Esophagus squamous epithelium (tissue), 5 donors: ENCODE measurements at regions not wholly inside any gene's neighbourhood (a gene's known extent, or its start where the extent isn't known, plus 50 kb on each side); places are given as distances from the start of the nearest gene placed in this dataset.

Source experiments
- DNase-seq: peaks from one replicate; lab custom pipeline; 2025; lab: John Stamatoyannopoulos, UW
- H3K27ac ChIP-seq, 4 donors: fragments of 200-600 bp; sonication (generic); one replicate each; pipeline ENCODE4 v1.5.1; 2016 to 2019; ENCODE audit warnings: mild to moderate bottlenecking in 1 of 4
- H3K27me3 ChIP-seq, 4 donors: fragments of 200-600 bp; sonication (generic); 1 replicate in 3 of 4; 2 replicates in 1 of 4; pipeline versions ENCODE4 v1.5.1 to v1.6.0; 2017 to 2021; ENCODE audit warnings: antibody characterized with exemption in 1 of 4
- H3K36me3 ChIP-seq, 3 donors: fragments of 200-600 bp; sonication (generic); one replicate each; pipeline ENCODE4 v1.5.1; 2016 to 2019
- H3K4me1 ChIP-seq, 3 donors: fragments of 200-600 bp; sonication (generic); one replicate each; pipeline ENCODE4 v1.5.1; 2017 to 2019
- H3K4me3 ChIP-seq, 4 donors: fragments of 200-600 bp; sonication (generic); 1 replicate in 3 of 4; 2 replicates in 1 of 4; pipeline ENCODE4 v1.5.1; 2016 to 2019; ENCODE audit warnings: mild to moderate bottlenecking in 2 of 4, moderate library complexity in 1 of 4
- H3K9me3 ChIP-seq, 3 donors: fragments of 200-600 bp; sonication (generic); one replicate each; pipeline ENCODE4 v1.5.1; 2016 to 2019
- POLR2A ChIP-seq, 4 donors: fragments of 450-650 bp; IDR thresholded peaks; one replicate each; pipeline ENCODE4 v1.6.1; 2017; ENCODE audit warnings: antibody characterized with exemption in 4 of 4, mild to moderate bottlenecking in 4 of 4, moderate library complexity in 3 of 4
- WGBS, 2 donors: methylation state at CpG; one replicate each; pipeline ENCODE4 v1.1.5; 2018; 5-methylcytosine and 5-hydroxymethylcytosine counted together
- intact Hi-C: fragments of 100-400 bp; cut with DNase I; formaldehyde crosslinking; loops from one replicate; pipeline ENCODE4 v1.15.0; 2022
- TF ChIP-seq, protein P1 (sequence below), 6 experiments: fragments of 450-650 bp in 4 of 6; fragments of 200-600 bp in 2 of 6; sonication (generic) in 2 of 6; IDR thresholded peaks; one replicate each; pipeline ENCODE4 v1.5.1; 2016 to 2019; ENCODE audit warnings: antibody characterized with exemption in 6 of 6, mild to moderate bottlenecking in 4 of 6, moderate library complexity in 4 of 6
- donor health status: DM: yes; HTN: yes; CAD: no.

DNA sequence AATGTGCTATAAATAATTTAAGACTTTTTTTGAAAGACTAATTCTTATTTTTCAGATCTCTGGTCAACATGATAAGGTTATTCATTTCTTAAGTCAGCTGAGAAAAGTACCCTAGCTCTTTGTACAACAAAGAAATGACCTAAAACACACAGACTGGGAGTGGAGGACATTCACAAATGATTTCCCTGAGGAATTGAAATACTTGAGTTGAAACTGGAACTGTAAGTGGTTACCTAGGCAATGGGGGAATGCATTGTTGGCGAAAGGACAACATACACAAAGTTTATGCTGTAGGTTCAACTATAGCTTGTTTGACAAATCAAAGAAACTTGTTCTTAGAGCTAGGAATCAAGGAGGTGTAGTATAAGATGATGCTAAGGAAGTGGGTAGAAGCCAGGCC is 915.5 kb downstream of the FAT4 start:
- Histone ChIP-seq H3K9me3 (no peaks in the 10 kb centered on the region), H3K27me3 (no peaks in the 10 kb centered on the region), H3K4me1 (no peaks in the 10 kb centered on the region), H3K36me3 (no peaks in the 10 kb centered on the region), H3K4me3 (no peak overlapping the region), H3K27ac (no peak overlapping the region)
- no peak for DNase-seq
- intact Hi-C loops, result no loop called here
- no peak for TF ChIP-seq POLR2A (IDR thresholded peaks at IDR 0.05)
- TF ChIP-seq, protein P1, sequence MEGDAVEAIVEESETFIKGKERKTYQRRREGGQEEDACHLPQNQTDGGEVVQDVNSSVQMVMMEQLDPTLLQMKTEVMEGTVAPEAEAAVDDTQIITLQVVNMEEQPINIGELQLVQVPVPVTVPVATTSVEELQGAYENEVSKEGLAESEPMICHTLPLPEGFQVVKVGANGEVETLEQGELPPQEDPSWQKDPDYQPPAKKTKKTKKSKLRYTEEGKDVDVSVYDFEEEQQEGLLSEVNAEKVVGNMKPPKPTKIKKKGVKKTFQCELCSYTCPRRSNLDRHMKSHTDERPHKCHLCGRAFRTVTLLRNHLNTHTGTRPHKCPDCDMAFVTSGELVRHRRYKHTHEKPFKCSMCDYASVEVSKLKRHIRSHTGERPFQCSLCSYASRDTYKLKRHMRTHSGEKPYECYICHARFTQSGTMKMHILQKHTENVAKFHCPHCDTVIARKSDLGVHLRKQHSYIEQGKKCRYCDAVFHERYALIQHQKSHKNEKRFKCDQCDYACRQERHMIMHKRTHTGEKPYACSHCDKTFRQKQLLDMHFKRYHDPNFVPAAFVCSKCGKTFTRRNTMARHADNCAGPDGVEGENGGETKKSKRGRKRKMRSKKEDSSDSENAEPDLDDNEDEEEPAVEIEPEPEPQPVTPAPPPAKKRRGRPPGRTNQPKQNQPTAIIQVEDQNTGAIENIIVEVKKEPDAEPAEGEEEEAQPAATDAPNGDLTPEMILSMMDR (IDR thresholded peaks at IDR 0.05), result no peak
- 76 to 81% methylated on average over 1 of the region's 1 CpG for WGBS, 2 donors

DNA sequence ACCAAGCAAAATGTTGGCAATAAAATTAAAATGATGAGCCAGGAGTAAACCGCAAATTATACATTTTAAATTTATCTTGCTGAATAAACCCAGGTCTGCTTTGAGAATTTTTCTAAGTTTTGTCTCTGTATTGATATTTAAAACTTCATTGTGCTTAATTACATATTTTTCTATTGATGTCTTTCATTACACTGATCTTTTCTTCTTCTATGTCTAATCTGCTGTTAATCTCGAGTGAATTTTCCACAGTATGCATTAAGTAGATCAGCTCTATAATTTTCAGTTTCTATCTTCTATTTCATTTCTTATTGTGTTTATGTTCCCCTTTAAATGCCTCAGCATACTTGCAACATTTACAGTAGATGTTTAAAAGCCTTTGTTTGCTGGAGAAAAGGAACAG is 918.7 kb downstream of the FAT4 start:
- H3K9me3 ChIP-seq, result peaks cover 0 to 3% (median 0%) of the 10 kb centered on the region in 3 donors
- intact Hi-C loops, result no loop called here
- H3K4me3 ChIP-seq, result no peak overlapping the region
- H3K27me3 ChIP-seq, result no peaks in the 10 kb centered on the region
- no peaks in the 10 kb centered on the region for H3K4me1 ChIP-seq
- no peak for TF ChIP-seq POLR2A (IDR thresholded peaks at IDR 0.05)
- TF ChIP-seq, protein P1 (IDR thresholded peaks at IDR 0.05), result no peak
- no peaks in the 10 kb centered on the region for H3K36me3 ChIP-seq
- no peak overlapping the region for H3K27ac ChIP-seq
- 80 to 81% methylated on average over 2 of the region's 2 CpGs for WGBS, 2 donors
- DNase-seq, result no peak

DNA sequence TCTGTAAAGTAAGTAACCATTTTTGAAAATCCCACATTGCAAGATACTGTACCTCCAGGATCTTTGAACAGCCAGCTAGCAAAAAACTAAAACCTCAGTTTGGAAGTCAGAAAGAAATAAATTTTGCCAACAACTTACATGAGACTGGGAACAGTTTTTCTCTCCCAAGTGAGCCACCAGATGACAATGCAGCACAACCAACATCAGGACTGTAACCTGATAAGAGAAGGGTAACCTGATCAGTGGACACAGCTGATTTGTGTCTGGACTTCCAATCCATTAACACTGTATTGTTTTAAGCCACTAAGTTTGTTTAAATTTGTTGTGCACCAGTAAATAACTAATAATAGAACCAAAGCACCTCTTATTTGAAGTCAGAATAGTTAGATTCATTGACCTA is 923.3 kb downstream of the FAT4 start:
- intact Hi-C loops, result no loop called here
- TF ChIP-seq, protein P1 (IDR thresholded peaks at IDR 0.05), result no peak
- no peak for TF ChIP-seq POLR2A (IDR thresholded peaks at IDR 0.05)
- H3K27me3 ChIP-seq, result no peaks in the 10 kb centered on the region
- H3K4me3 ChIP-seq, result no peak overlapping the region
- H3K9me3 ChIP-seq, result peaks cover 0 to 3% (median 0%) of the 10 kb centered on the region in 3 donors
- H3K27ac ChIP-seq, result no peak overlapping the region
- no peaks in the 10 kb centered on the region for H3K36me3 ChIP-seq
- H3K4me1 ChIP-seq, result no peaks in the 10 kb centered on the region
- no peak for DNase-seq

DNA sequence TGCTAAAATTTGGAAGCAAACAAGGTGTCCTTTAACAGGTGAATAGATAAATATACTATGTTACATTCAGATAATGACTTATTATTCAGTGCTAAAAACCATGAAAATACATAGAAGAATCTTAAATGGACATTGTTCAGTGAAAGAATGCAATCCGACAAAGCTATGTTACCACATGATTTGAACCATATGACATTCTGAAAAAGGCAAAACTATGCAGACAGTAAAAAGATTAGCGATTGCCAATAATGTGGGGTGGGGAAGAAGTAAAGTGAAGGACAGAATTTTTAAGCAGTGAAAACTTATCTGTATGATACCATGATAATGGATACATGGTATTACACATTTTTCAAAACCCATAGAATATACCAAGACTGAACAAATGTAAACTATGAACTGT is 926.9 kb downstream of the FAT4 start:
- no peak overlapping the region for H3K4me3 ChIP-seq
- WGBS, 2 donors, result 66 to 72% methylated on average over 2 of the region's 2 CpGs
- intact Hi-C loops, result no loop called here
- DNase-seq, result no peak
- H3K27ac ChIP-seq, result no peak overlapping the region
- no peaks in the 10 kb centered on the region for H3K4me1 ChIP-seq
- TF ChIP-seq, protein P1 (IDR thresholded peaks at IDR 0.05), result no peak
- TF ChIP-seq POLR2A (IDR thresholded peaks at IDR 0.05), result no peak
- no peaks in the 10 kb centered on the region for H3K36me3 ChIP-seq
- H3K9me3 ChIP-seq, result no peaks in the 10 kb centered on the region
- no peaks in the 10 kb centered on the region for H3K27me3 ChIP-seq

DNA sequence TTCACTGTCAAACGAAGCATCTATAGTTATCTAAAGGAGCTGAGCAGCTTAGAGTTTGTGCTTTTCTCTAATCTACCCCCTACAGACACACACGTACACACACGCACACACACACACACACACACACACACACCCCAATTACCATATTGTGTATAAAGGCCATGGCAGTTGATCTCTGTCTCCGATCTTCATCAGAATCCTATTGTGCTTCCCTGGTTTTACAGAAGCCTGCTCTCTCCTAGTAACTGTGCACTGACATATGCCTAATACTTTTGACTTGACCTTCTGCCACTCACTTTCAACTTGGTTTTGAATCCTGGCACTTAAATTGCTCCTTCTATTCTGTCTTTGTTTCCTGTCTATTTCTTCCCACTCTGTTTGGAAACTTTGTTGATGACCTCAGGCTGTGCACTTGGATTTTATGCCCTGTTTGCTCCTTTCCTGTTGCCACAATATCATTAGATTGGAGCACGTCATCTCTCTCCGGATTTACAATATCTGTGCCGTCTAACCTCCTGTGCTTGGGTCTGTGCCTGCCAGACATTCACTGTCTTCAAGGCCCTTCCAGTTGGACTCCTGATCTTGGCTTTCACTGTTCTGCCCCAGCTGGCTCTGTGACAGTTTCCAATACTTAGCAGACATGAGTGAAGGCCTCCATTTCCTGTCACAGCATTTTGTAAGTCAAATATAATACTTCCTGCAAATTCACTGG is 928.1 kb downstream of the FAT4 start:
- no peak overlapping the region for H3K27ac ChIP-seq
- no peaks in the 10 kb centered on the region for H3K36me3 ChIP-seq
- H3K4me3 ChIP-seq, result no peak overlapping the region
- no peak for DNase-seq
- H3K4me1 ChIP-seq, result no peaks in the 10 kb centered on the region
- WGBS, 2 donors, result 70 to 76% methylated on average over 7 of the region's 7 CpGs
- intact Hi-C loops, result no loop called here
- H3K9me3 ChIP-seq, result no peaks in the 10 kb centered on the region
- TF ChIP-seq, protein P1 (IDR thresholded peaks at IDR 0.05), result no peak
- TF ChIP-seq POLR2A (IDR thresholded peaks at IDR 0.05), result no peak
- H3K27me3 ChIP-seq, result no peaks in the 10 kb centered on the region
